ENCODE measurements at regions not wholly inside any gene's neighbourhood (a gene's known extent, or its start where the extent isn't known, plus 50 kb on each side); places are given as distances from the start of the nearest gene placed in this dataset.

DNA sequence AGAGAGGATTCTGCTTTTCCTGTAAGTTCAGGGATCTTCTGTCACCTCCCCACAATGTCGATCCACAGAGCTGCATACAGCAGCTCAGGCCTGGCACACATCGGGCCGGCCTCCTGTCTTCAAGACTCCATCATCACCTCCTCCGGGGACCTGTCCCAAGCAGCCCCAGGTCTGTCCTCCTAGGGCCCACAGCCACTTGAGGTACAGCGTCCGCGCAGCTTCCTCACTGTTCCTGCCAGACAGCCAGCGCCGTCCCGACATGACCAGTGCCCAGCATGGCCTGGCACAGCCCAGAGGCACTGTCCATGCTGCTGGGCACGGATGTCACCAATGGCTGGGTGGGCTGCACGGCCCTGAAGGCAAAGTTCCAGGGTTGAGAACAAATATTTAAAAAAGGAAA is 101.6 kb downstream of the DLL1 start:
- H3K9me3 ChIP-seq (ENCODE audit: low read depth, low read length): peaks cover 4% of the 10 kb centered on the region
- peaks cover 2% of the 10 kb centered on the region for H3K27me3 ChIP-seq (ENCODE audit: insufficient read depth, low read length)
- no peaks in the 10 kb centered on the region for H3K4me1 ChIP-seq (ENCODE audit: insufficient read depth, low read length)
- H3K4me3 ChIP-seq (ENCODE audit: low read length): no peak overlapping the region

DNA sequence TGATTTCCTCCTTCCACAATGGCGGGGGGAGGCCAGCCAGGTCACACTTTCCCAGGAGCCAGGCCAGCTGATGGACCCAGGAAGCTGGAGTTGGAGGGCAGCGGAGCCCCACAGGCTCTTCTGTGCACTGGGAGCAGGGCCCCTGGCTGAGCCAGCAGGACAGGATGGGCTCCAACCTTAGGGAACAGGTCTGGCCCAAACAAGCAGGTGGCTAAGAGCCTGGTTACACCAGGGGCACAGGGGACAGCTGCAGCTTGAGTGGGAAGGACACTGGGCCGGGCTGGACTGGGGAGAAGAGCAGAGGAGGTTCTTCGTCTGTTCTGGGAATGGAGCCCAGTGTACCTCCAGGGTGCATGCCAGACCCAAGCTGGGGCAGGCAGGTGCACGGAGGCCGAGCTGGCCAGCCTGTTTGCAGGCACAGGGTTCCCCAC is 102.3 kb downstream of the DLL1 start:
- Histone ChIP-seq H3K27me3 (ENCODE audit: insufficient read depth, low read length) (no peaks in the 10 kb centered on the region), H3K4me1 (ENCODE audit: insufficient read depth, low read length) (no peaks in the 10 kb centered on the region), H3K9me3 (ENCODE audit: low read depth, low read length) (no peaks in the 10 kb centered on the region), H3K4me3 (ENCODE audit: low read length) (no peak overlapping the region)

DNA sequence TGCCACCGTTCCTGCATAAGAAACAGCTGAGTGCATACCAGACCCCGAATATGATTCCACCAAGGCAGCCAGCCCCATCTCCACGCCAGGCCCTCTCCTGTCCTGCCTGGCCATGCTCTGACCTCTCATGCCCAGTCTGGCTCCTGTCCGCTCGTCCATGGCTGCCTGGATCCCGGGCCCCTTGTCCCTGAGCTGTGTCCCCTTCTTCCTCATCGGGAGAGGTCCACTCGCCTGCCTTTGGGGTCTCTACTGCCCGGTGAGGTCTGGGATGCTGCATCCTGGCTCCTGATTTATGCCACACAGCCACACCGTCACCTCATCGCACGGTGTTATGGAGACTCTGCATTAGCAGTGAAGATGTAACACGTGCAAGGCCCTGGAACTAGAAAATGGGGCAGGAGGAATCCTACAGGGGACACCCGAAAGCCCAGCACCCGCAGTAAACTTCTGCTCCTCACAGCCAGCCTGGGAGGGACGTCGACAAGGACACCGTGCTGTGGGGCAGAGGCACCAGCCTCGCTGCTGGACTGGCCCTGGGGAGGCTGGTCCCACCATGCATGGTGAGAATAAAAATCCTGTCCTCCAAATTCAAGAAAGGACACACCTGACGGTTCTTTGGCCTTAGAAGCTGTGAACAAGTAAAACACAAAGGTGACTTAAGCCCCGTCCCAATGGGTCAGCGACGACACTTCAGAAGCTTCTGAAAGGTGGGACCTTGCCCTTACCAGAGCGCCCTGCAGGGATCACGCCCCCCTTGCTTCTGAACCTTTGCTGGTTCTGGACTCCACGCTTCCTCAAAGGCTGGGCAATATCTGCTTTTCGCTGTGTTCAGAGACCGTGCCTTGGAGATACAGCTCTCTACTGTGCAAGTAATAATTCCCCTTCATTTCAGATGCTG is 103.0 kb downstream of the DLL1 start:
- H3K27me3 ChIP-seq (ENCODE audit: insufficient read depth, low read length): no peaks in the 10 kb centered on the region
- no peaks in the 10 kb centered on the region for H3K4me1 ChIP-seq (ENCODE audit: insufficient read depth, low read length)
- H3K4me3 ChIP-seq (ENCODE audit: low read length): no peak overlapping the region
- H3K9me3 ChIP-seq (ENCODE audit: low read depth, low read length): no peaks in the 10 kb centered on the region

DNA sequence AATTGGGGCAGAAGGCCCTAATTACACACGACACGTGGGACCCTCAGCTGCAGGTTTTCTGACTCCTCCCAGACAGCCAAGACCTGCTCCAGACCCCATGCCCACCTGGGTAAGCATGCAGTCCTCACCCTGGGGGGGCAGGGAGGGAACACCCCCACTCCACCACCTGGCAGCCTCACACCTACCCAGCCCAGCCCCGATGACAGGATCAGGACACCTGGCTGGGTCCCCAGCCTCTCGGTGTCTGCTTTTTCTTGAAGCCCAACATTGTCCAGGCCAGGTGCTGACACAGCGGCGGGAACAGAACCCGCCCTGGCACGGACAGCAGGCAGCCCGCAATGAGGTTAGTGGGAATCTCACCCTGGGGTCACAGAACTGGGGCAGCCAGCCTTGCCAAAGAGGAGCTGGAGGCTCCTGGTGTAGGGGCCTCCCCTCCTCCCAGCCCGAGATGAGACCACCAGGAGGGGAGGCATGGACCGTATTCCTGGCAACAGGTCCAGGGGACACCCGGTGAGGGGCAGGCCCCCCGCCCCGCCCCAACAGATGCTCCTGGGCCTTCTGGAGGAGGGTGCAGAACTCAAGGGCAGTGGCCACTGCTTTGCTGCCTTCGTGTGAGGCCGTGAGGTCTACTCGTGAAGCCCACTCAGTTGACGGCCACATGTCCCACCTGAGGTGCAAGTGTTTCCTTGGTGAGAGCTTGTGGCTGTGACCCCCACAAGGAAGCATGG is 103.8 kb downstream of the DLL1 start:
- Histone ChIP-seq H3K27me3 (ENCODE audit: insufficient read depth, low read length) (no peaks in the 10 kb centered on the region), H3K4me1 (ENCODE audit: insufficient read depth, low read length) (no peaks in the 10 kb centered on the region), H3K4me3 (ENCODE audit: low read length) (no peak overlapping the region), H3K9me3 (ENCODE audit: low read depth, low read length) (no peaks in the 10 kb centered on the region)

DNA sequence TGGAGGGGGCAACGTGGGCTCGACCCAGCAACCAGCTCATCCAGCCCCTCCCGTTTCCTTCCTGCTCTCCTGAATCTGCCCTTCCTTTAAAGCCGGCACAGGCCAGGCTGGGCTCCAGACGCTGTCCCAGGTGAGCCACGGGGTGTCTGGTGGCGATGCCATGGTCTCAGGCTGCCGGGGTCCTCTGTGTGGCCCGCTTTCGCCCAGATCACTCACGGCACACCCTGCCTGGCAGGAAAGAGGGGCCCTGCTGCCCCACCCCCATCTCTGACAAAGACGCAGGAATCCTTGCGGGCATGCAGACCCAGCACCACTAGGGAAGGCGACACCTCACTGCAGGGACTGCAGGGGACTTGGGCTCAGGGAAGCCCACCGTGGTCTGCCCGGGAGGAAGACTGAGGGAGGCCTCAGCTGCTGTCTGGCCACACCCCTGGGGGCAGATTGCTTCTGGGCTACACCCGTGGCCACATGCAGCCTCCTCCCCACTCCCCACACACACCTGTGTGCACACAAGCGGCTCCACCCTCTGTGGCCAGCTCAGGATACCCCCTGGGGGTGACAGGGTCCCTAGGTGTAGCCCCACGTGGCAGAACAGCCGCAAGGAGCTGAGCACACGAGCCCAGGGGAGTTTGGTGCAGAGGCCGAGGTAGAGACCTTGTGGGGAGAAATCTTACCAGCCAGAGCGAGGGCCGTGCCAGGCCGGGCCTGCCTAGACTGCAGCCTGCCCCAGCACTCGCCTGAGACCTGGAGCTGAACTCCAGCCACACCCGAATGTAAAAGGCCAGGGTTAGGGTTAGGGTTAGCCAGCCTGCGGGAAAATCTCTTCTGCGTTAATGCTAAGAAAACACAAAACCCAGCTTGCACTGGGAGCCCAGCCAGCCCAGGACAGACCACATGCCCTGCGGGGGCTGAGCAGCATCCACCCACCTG is 104.6 kb downstream of the DLL1 start:
- Histone ChIP-seq H3K27me3 (ENCODE audit: insufficient read depth, low read length) (no peaks in the 10 kb centered on the region), H3K9me3 (ENCODE audit: low read depth, low read length) (no peaks in the 10 kb centered on the region), H3K4me1 (ENCODE audit: insufficient read depth, low read length) (no peaks in the 10 kb centered on the region), H3K4me3 (ENCODE audit: low read length) (no peak overlapping the region)

DNA sequence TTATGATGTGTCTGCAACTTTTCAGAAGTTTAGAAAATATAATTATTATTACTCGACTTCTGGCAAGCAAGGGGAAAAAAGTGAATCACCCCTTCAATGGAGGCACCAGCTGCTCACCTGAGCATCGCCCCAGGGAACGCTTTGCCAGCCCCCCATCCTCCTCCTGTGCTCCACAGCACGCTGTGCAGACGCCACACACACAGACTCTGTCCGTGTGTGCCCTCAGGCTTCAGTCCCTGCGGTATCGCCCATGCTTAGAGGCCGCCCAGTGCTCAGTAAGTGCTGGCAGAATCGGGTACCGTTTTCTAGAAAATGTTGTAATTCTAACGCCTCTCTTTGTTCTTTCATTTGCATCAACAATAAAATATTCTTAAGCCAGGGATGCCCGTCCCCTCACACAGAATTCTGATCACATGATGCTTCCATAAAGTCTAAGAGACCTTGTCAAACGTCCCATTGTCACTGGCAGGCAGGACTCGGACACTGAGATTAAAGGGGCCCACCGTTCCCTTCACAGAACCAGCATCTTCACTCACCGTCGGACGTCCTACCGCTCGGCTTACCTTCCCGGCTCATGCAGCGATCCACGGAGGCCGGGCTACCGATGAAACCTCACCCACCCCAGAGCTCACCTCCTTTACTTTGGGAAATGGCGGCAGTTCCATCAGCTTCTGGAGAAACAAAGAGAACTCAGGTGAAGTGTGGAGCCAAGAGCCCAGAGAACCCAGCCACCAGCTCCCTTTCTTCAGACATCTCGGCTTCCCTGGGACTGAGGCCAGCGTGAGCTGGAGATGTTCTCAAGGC is 105.5 kb downstream of the DLL1 start:
- Histone ChIP-seq H3K4me3 (ENCODE audit: low read length) (no peak overlapping the region), H3K9me3 (ENCODE audit: low read depth, low read length) (no peaks in the 10 kb centered on the region), H3K4me1 (ENCODE audit: insufficient read depth, low read length) (no peaks in the 10 kb centered on the region), H3K27me3 (ENCODE audit: insufficient read depth, low read length) (no peaks in the 10 kb centered on the region)

DNA sequence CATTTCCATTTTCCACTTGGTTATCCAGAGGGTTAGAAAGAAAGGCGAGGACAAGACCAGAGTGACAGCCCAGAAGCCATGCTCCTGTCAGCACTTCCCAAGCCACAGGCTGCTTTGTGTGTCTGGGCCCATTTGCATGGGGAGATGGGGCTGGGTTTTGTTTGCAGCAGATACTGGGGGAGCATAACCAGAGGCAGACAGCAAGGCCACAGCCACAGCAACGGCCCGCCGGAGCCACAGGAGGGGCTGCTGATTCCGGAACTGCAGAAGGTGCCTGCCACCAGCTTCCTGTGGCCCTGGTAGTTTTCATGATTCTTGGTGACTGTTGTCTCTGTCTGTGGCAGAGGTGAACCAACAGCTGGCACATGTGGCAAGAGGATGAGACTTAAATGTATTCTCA is 106.6 kb downstream of the DLL1 start:
- no peaks in the 10 kb centered on the region for H3K9me3 ChIP-seq (ENCODE audit: low read depth, low read length)

DNA sequence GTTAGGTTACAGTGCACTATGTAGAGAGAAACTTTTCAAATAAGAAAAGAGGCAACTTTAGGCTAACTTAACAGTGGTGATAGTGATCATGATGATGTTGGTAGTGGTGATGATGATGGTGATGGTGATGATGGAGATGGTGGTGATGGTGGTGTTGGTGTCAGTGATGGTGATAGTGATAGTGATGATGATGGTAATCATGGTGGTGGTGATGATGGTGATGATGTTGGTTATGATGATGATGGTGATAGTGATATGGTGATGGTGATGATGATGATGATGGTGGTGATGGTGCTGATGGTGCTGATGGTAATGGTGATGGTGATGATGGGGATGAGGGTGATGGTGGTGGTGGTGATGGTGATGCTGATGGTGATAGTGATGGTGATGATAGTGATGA is 107.4 kb downstream of the DLL1 start:
- no peaks in the 10 kb centered on the region for H3K27me3 ChIP-seq (ENCODE audit: insufficient read depth, low read length)
- H3K4me1 ChIP-seq (ENCODE audit: insufficient read depth, low read length): no peaks in the 10 kb centered on the region
- H3K9me3 ChIP-seq (ENCODE audit: low read depth, low read length): no peaks in the 10 kb centered on the region
- H3K4me3 ChIP-seq (ENCODE audit: low read length): no peak overlapping the region

More for the DNA sequence above, 106.6 kb downstream of the DLL1 start:
- Histone ChIP-seq H3K4me3 (ENCODE audit: low read length) (no peak overlapping the region), H3K27me3 (ENCODE audit: insufficient read depth, low read length) (no peaks in the 10 kb centered on the region), H3K4me1 (ENCODE audit: insufficient read depth, low read length) (no peaks in the 10 kb centered on the region)

DNA sequence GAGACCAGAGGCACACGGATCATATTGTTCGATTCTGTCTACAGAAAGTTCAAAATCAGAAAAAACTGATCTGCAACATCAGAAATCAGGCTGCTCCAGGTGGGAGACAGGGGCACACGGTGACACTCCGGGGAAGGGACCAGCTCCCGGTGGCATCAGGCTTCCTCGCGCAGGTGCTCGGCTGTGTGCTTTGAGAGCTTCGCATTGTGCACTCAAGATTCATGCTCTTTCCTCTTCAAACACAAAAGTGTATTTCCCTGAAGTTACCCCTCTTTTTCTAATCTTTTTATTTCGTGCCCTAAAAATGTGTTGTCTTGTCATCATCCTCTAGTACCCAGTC is 108.1 kb downstream of the DLL1 start:
- Histone ChIP-seq H3K27me3 (ENCODE audit: insufficient read depth, low read length) (no peaks in the 10 kb centered on the region), H3K9me3 (ENCODE audit: low read depth, low read length) (no peaks in the 10 kb centered on the region), H3K4me1 (ENCODE audit: insufficient read depth, low read length) (no peaks in the 10 kb centered on the region), H3K4me3 (ENCODE audit: low read length) (no peak overlapping the region)

DNA sequence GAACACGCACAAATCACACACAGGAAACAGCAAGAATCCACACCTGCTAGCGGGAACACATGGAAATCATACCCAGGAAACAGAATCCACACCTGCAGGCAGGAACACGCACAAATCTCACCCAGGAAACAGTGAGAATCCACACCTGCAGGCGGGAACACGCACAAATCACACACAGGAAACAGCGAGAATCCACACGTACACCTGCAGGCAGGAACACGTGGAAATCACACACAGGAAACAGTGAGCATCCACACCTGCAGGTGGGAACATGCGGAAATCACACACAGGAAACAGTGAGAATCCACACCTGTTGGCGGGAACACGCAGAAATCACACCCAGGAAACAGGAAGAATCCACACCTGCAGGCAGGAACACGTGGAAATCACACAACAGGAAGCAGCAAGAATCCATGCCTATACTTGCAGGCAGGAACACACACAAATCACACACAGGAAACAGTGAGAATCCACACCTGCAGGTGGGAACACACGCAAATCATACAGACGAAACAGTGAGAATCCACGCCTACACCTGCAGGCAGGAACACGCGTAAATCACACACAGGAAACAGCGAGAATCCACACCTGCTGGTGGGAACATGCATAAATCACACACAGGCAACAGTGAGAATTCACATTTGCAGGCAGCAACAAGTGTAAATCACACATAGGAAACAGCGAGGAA is 108.6 kb downstream of the DLL1 start:
- Histone ChIP-seq H3K27me3 (ENCODE audit: insufficient read depth, low read length) (no peaks in the 10 kb centered on the region), H3K4me1 (ENCODE audit: insufficient read depth, low read length) (no peaks in the 10 kb centered on the region), H3K9me3 (ENCODE audit: low read depth, low read length) (no peaks in the 10 kb centered on the region)

DNA sequence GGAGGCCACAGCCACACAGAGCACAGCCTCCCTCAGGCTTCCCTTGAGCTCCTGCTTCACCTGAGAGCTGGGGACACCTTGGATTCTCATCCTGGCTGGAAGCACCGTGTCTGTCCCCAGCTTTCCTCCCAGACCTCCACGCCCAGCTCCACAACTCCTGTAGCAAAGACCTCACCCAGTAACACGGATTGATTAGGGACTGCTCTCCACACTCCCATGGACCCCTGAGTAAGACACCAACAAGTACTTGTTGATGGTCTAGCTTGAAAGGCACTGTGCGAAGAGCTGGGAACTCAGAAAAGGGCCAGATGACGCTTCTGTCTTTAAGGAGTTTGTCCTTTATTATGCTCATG is 109.6 kb downstream of the DLL1 start:
- Histone ChIP-seq H3K4me3 (ENCODE audit: low read length) (no peak overlapping the region), H3K27me3 (ENCODE audit: insufficient read depth, low read length) (no peaks in the 10 kb centered on the region), H3K4me1 (ENCODE audit: insufficient read depth, low read length) (no peaks in the 10 kb centered on the region), H3K9me3 (ENCODE audit: low read depth, low read length) (no peaks in the 10 kb centered on the region)

More for the DNA sequence above, 108.6 kb downstream of the DLL1 start:
- no peak overlapping the region for H3K4me3 ChIP-seq (ENCODE audit: low read length)

DNA sequence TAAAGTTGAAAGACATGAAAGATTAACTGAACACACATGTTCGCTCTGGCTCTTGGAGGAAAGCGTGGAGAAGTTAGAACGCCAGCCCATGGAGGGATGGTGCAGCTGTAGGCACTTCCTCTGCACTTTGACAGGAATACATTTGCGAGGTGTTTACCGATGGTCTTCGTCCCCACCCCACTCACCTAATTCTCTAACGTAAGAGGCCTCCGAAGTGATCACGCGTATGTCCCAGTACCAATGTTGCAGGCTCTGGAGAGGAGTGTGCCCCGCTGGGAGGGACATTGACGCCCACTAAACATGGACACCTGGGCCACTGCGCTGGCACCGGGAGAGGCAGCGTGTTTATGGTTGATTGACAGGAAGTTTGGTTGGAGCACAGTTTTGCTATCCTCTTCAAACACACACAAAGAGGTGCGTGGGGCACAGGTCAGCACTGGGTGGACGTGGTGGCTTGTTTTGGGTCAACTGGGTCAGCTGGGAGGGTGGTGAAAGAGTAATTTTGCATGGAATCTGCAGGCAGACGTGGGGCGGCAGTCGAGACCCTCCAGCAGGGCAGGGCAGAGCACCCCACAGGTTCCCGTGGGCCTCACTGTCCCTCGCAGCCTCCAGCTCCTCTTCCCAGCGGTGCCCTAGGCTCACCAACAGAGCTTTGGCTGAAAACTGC is 110.1 kb downstream of the DLL1 start:
- H3K9me3 ChIP-seq (ENCODE audit: low read depth, low read length): no peaks in the 10 kb centered on the region
- no peaks in the 10 kb centered on the region for H3K27me3 ChIP-seq (ENCODE audit: insufficient read depth, low read length)
- H3K4me3 ChIP-seq (ENCODE audit: low read length): no peak overlapping the region
- H3K4me1 ChIP-seq (ENCODE audit: insufficient read depth, low read length): no peaks in the 10 kb centered on the region

DNA sequence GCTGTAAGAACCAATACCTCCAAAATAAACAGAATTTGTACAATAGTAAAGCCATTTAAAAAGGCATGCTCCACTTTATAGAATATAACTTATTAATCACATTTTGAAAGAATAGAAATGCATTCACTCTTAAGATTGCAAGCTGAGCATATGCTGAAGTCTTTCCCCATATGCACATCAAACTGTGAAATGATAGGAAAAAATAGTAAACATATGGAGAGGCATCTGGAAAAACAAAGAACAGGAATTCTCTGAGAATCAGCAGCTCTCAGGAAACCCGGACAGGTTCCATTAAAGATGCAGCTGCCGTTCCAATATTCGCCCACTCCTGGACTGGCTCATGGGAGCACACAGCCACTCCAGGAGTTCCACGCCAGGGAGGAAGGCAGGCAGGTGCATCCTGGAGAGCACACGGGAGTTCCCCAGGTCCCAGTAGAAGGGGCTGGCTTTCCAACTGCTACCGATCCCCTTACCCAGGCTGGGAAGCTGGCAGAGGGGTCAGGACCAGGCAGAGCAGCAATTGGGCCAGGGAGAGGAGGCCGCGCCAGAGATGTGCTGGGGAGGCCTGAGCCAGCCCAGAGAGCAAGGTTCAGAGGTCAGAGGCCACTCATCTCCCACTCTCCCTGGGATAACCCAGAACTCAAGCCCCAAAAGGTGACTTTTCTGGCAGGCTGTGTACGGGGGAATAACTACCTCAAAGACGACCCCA is 111.1 kb downstream of the DLL1 start:
- no peaks in the 10 kb centered on the region for H3K4me1 ChIP-seq (ENCODE audit: insufficient read depth, low read length)
- no peaks in the 10 kb centered on the region for H3K9me3 ChIP-seq (ENCODE audit: low read depth, low read length)
- no peaks in the 10 kb centered on the region for H3K27me3 ChIP-seq (ENCODE audit: insufficient read depth, low read length)
- H3K4me3 ChIP-seq (ENCODE audit: low read length): no peak overlapping the region

All from mononuclear cell (primary cell).